ENCODE measurements at regions not wholly inside any gene's neighbourhood (a gene's known extent, or its start where the extent isn't known, plus 50 kb on each side); places are given as distances from the start of the nearest gene placed in this dataset.

GRCh38 chr6:130681028-130681427 is 146.2 kb upstream of the SMLR1 start:
- no peak for TF ChIP-seq TCF7L2 (IDR thresholded peaks at IDR 0.05; ENCODE audit: low read depth, low read length)
- no peak for TF ChIP-seq REST (IDR thresholded peaks at IDR 0.05; ENCODE audit: insufficient read depth in 1 of 2, low read depth in 2 of 2, low read length in 1 of 2)
- TF ChIP-seq, protein P1, sequence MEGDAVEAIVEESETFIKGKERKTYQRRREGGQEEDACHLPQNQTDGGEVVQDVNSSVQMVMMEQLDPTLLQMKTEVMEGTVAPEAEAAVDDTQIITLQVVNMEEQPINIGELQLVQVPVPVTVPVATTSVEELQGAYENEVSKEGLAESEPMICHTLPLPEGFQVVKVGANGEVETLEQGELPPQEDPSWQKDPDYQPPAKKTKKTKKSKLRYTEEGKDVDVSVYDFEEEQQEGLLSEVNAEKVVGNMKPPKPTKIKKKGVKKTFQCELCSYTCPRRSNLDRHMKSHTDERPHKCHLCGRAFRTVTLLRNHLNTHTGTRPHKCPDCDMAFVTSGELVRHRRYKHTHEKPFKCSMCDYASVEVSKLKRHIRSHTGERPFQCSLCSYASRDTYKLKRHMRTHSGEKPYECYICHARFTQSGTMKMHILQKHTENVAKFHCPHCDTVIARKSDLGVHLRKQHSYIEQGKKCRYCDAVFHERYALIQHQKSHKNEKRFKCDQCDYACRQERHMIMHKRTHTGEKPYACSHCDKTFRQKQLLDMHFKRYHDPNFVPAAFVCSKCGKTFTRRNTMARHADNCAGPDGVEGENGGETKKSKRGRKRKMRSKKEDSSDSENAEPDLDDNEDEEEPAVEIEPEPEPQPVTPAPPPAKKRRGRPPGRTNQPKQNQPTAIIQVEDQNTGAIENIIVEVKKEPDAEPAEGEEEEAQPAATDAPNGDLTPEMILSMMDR (IDR thresholded peaks at IDR 0.05): no peak
- no peak for TF ChIP-seq SIN3A (IDR thresholded peaks at IDR 0.05; ENCODE audit: borderline replicate concordance, insufficient read depth, low read depth, low read length)
- no peak for TF ChIP-seq POLR2AphosphoS5 (IDR thresholded peaks at IDR 0.05; ENCODE audit: low read depth, low read length)
- H3K27me3 ChIP-seq (ENCODE audit: control insufficient read depth, insufficient read depth, low read length): no peaks in the 10 kb centered on the region
- H3K27ac ChIP-seq (ENCODE audit: low read length): no peak overlapping the region
- in situ Hi-C loops (cut with HindIII; ENCODE audit: low pct_unique_long_range_greater_than_20kb, low sequenced_read_pairs) (no loop called here), intact Hi-C loops (cut with micrococcal nuclease; ENCODE audit: unreplicated experiment) (no loop called here)
- ATAC-seq: no peak
- no peak overlapping the region for H3K4me3 ChIP-seq (ENCODE audit: low read depth in 2 of 2, low read length in 2 of 2)
- no peaks in the 10 kb centered on the region for H3K36me3 ChIP-seq (ENCODE audit: control insufficient read depth, insufficient read depth, low read length)
- BruUV-seq (replicated peaks): no TSS peak
- no peaks in the 10 kb centered on the region for H3K4me1 ChIP-seq (ENCODE audit: control insufficient read depth, insufficient read depth, low read length)
- ChIA-PET POLR2A (no interaction called here), CTCF (no interaction called here)
- no peaks in the 10 kb centered on the region for H3K9me3 ChIP-seq (ENCODE audit: control insufficient read depth, insufficient read depth, low read depth, low read length)
- no peak for DNase-seq (ENCODE audit: low read depth, low spot score)

GRCh38 chr6:130682066-130682465 is 145.1 kb upstream of the SMLR1 start:
- no TSS peak for BruUV-seq (replicated peaks)
- Histone ChIP-seq H3K4me3 (ENCODE audit: low read depth in 2 of 2, low read length in 2 of 2) (no peak overlapping the region), H3K9me3 (ENCODE audit: control insufficient read depth, insufficient read depth, low read depth, low read length) (no peaks in the 10 kb centered on the region), H3K27me3 (ENCODE audit: control insufficient read depth, insufficient read depth, low read length) (no peaks in the 10 kb centered on the region), H3K36me3 (ENCODE audit: control insufficient read depth, insufficient read depth, low read length) (no peaks in the 10 kb centered on the region), H3K27ac (ENCODE audit: low read length) (no peak overlapping the region), H3K4me1 (ENCODE audit: control insufficient read depth, insufficient read depth, low read length) (no peaks in the 10 kb centered on the region)
- no peak for TF ChIP-seq REST (IDR thresholded peaks at IDR 0.05; ENCODE audit: insufficient read depth in 1 of 2, low read depth in 2 of 2, low read length in 1 of 2)
- TF ChIP-seq, protein P1 (IDR thresholded peaks at IDR 0.05): no peak
- TF ChIP-seq SIN3A (IDR thresholded peaks at IDR 0.05; ENCODE audit: borderline replicate concordance, insufficient read depth, low read depth, low read length): no peak
- TF ChIP-seq TCF7L2 (IDR thresholded peaks at IDR 0.05; ENCODE audit: low read depth, low read length): no peak
- TF ChIP-seq POLR2AphosphoS5 (IDR thresholded peaks at IDR 0.05; ENCODE audit: low read depth, low read length): no peak
- POLR2A ChIA-PET: no interaction called here
- in situ Hi-C loops (cut with HindIII; ENCODE audit: low pct_unique_long_range_greater_than_20kb, low sequenced_read_pairs) (no loop called here), intact Hi-C loops (cut with micrococcal nuclease; ENCODE audit: unreplicated experiment) (no loop called here)
- CTCF ChIA-PET: no interaction called here
- DNase-seq (ENCODE audit: low read depth, low spot score) (no peak), ATAC-seq (no peak)
